G401 (cell line): ENCODE measurements at regions not wholly inside any gene's neighbourhood (a gene's known extent, or its start where the extent isn't known, plus 50 kb on each side); places are given as distances from the start of the nearest gene placed in this dataset.

Experiments
- DNase-seq: peaks from one replicate; pipeline ENCODE4 v3.0.0-alpha.2; 2015; ENCODE audit warnings: low spot score
- in situ Hi-C: cut with HindIII; loops from 2 replicates; pipeline ENCODE4 v1.10.0; 2016; ENCODE audit warnings: low sequenced_read_pairs, mixed read lengths

DNA sequence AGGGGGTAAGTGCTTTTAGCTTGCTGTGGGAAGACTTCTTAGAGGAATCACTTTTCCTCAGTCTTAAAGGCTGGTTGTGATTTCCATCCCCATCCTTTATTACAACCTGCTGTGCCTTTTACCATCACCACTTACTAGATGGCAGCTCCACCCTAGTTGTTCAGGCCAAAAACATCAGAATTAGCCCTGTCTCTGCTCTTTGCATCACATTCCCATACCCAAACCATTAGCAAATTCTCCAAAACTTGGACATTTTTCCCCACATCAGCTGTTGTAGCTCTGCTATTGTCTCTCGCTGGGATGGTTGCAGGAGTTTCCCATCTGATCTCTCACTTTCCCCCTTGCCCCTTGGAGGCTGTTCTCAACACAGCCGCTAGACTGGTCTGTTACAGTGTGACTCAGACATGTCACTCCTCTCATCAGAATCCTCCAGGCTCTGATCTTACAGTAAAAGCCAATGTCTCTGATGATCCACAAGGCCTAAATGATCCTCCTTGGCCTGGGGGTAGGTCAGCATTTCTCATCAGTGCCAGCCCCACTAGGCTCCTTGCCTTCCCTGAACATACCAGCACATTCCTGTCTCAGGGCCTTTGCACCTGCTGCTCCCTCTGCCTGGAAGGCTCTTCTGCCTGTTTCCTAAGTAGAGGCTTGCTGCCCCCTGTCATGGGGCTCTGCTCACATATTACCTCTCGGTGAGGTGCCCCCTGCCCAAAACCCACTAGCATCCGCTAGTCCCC lies 102.5 kb downstream of the BEGAIN start:
- no peak for DNase-seq
- in situ Hi-C loops = no loop called here

DNA sequence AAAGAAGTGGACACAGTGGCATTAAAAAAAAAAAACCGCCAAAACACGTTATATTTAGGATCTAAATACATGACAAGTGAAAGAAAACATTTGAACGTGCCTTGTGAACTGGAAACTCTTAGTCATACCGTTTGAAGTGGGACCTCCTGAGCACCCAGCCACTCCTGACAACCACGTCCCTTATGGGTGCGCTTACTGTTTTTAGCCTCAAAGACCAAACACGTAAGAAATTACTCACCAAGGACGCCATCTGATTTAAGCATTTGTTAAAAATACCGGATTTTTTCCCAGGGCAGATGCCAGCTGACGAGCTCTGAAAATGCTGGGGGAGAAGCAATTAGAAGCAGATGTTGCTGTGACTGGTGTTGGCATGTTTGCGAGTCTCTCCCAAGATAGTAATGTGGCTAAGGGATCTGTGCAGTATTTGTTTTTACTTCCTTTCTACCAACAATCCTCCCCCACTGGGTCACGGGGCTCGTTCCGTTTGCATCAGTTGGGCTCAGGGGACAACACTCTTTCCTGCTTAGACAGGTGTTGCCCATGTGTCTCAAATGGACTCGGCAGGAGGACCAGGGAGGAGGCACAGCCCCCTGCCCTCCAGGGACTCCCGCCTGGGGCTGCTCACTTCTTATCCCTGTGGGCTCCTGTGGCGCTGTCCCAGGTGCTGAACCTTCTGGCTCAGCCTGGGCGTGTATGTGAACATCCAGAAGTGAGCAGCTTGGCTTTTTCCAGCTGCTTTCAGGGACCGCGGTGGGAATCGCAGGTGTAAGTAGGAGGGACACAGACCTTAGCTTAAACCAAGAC lies 101.0 kb downstream of the BEGAIN start:
- in situ Hi-C loops = no loop called here
- no peak for DNase-seq
